Panc1 (cell line): ENCODE measurements at regions not wholly inside any gene's neighbourhood (a gene's known extent, or its start where the extent isn't known, plus 50 kb on each side); places are given as distances from the start of the nearest gene placed in this dataset.

Experiments used
- ATAC-seq: fragments of 200-7000 bp; cut with Tn5 transposase; 2 replicates; pipeline ENCODE4 v1.9.1; 2020; ENCODE audit warnings: mild to moderate bottlenecking, moderate library complexity
- BruUV-seq: library from RNA; stranded (reverse); fragments of 400-500 nt; replicated peaks from 2 replicates; lab custom pipeline; 2021; lab: Mats Ljungman, UMichigan
- CTCF ChIA-PET: fragments of 300-600 bp; sonication (Branson Sonifier 250); formaldehyde crosslinking; loops from one replicate; lab custom pipeline; 2022; ENCODE audit warnings: antibody characterized with exemption; lab: Charles Lee
- POLR2A ChIA-PET: fragments of 300-600 bp; sonication (Branson Sonifier 250); formaldehyde crosslinking; loops from one replicate; lab custom pipeline; 2022; ENCODE audit warnings: antibody characterized with exemption; lab: Charles Lee
- DNase-seq: peaks from one replicate; pipeline ENCODE4 v3.0.0-alpha.2; 2010; ENCODE audit warnings: low read depth, low spot score
- H3K27ac ChIP-seq: 2 replicates; pipeline ENCODE4 v1.5.1; 2011; ENCODE audit warnings: mild to moderate bottlenecking, low read length, inconsistent platforms
- H3K27me3 ChIP-seq: fragments of 200-500 bp; sonication (Bioruptor generic); 2 replicates; pipeline ENCODE4 v1.6.0; 2014; ENCODE audit warnings: low read length, inconsistent platforms; ENCODE audit not compliant: control insufficient read depth, insufficient read depth
- H3K36me3 ChIP-seq: fragments of 200-500 bp; sonication (Bioruptor generic); 2 replicates; pipeline ENCODE4 v1.5.1; 2014; ENCODE audit warnings: inconsistent platforms, mild to moderate bottlenecking, low read length, moderate library complexity; ENCODE audit not compliant: control insufficient read depth, insufficient read depth
- H3K4me1 ChIP-seq: 2 replicates; pipeline ENCODE4 v1.5.1; 2011; ENCODE audit warnings: inconsistent platforms, mild to moderate bottlenecking, low read length, moderate library complexity; ENCODE audit not compliant: control insufficient read depth, insufficient read depth
- H3K4me3 ChIP-seq, 2 experiments: 2 replicates each; pipeline ENCODE4 v1.5.1; 2011 to 2012; ENCODE audit warnings: low read depth in 2 of 2, low read length in 2 of 2, mild to moderate bottlenecking in 2 of 2, inconsistent platforms in 1 of 2, moderate library complexity in 1 of 2
- H3K9me3 ChIP-seq: fragments of 200-500 bp; sonication (Bioruptor generic); 2 replicates; pipeline ENCODE4 v1.5.1; 2014; ENCODE audit warnings: low read depth, mild to moderate bottlenecking, inconsistent platforms, low read length, moderate library complexity; ENCODE audit not compliant: control insufficient read depth, insufficient read depth
- POLR2AphosphoS5 ChIP-seq: IDR thresholded peaks from 2 replicates; pipeline ENCODE4 v1.6.1; 2012; ENCODE audit warnings: mild to moderate bottlenecking, low read depth, low read length, moderate library complexity
- REST ChIP-seq, 2 experiments: IDR thresholded peaks; 2 replicates each; pipeline ENCODE4 v1.6.1; 2011 to 2012; ENCODE audit warnings: low read depth in 2 of 2, control low read depth in 1 of 2, low read length in 1 of 2, mild to moderate bottlenecking in 1 of 2, moderate library complexity in 1 of 2; ENCODE audit not compliant: insufficient read depth in 1 of 2
- SIN3A ChIP-seq: IDR thresholded peaks from 2 replicates; pipeline ENCODE4 v1.6.1; 2012; ENCODE audit warnings: low read depth, mild to moderate bottlenecking, low read length, moderate library complexity, borderline replicate concordance; ENCODE audit not compliant: insufficient read depth
- TCF7L2 ChIP-seq: IDR thresholded peaks from 2 replicates; pipeline ENCODE4 v1.6.1; 2011; ENCODE audit warnings: mild to moderate bottlenecking, low read depth, low read length, inconsistent platforms
- in situ Hi-C: cut with HindIII; loops from 2 replicates; pipeline ENCODE4 v1.10.0; 2016; ENCODE audit warnings: low sequenced_read_pairs, low pct_unique_long_range_greater_than_20kb
- intact Hi-C: fragments of 100-400 bp; cut with micrococcal nuclease; formaldehyde crosslinking; loops from one replicate; pipeline ENCODE4 v1.10.0; 2022; ENCODE audit not compliant: unreplicated experiment
- TF ChIP-seq, protein P1 (sequence below): fragments of 450-650 bp; IDR thresholded peaks from 2 replicates; pipeline ENCODE4 v1.5.1; 2017; ENCODE audit warnings: mild to moderate bottlenecking

GRCh38 chrX:43589735-43590134, 66.4 kb upstream of the MAOA start:
- no peaks in the 10 kb centered on the region for H3K36me3 ChIP-seq
- H3K27me3 ChIP-seq, result no peaks in the 10 kb centered on the region
- in situ Hi-C loops, result no loop called here
- no peak overlapping the region for H3K4me3 ChIP-seq
- ChIA-PET CTCF (no interaction called here), POLR2A (no interaction called here)
- no peaks in the 10 kb centered on the region for H3K9me3 ChIP-seq
- no peak overlapping the region for H3K27ac ChIP-seq
- DNase-seq, result no peak
- intact Hi-C loops, result no loop called here
- BruUV-seq, result no TSS peak
- no peaks in the 10 kb centered on the region for H3K4me1 ChIP-seq
- ATAC-seq, result no peak
- TF ChIP-seq POLR2AphosphoS5 (no peak), REST (IDR thresholded peaks at IDR 0.05; ENCODE audit: insufficient read depth in 1 of 2, low read depth in 2 of 2, low read length in 1 of 2) (no peak), SIN3A (no peak), TCF7L2 (no peak)
- TF ChIP-seq, protein P1, sequence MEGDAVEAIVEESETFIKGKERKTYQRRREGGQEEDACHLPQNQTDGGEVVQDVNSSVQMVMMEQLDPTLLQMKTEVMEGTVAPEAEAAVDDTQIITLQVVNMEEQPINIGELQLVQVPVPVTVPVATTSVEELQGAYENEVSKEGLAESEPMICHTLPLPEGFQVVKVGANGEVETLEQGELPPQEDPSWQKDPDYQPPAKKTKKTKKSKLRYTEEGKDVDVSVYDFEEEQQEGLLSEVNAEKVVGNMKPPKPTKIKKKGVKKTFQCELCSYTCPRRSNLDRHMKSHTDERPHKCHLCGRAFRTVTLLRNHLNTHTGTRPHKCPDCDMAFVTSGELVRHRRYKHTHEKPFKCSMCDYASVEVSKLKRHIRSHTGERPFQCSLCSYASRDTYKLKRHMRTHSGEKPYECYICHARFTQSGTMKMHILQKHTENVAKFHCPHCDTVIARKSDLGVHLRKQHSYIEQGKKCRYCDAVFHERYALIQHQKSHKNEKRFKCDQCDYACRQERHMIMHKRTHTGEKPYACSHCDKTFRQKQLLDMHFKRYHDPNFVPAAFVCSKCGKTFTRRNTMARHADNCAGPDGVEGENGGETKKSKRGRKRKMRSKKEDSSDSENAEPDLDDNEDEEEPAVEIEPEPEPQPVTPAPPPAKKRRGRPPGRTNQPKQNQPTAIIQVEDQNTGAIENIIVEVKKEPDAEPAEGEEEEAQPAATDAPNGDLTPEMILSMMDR, result no peak

DNA sequence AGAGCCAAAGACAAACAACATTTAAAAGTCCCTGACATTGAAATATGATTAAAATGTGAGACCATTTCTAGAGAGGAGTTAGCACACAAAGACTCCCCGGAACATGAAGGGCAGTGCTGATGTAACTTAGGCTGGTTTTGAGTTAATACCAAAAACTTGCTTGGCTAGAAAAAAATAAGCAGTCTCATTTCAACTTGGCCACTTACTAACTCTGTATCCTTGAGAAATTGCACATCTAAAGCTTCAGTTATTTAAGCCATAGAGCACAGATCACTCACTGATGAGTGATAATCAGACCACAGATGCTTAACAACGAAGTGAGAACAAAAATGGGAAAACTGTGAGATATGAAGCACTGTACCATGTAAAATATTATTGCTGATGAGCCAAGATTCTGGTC, 65.9 kb upstream of the MAOA start:
- ATAC-seq (no peak), DNase-seq (no peak)
- Histone ChIP-seq H3K27me3 (no peaks in the 10 kb centered on the region), H3K27ac (no peak overlapping the region), H3K36me3 (no peaks in the 10 kb centered on the region), H3K4me3 (no peak overlapping the region), H3K4me1 (no peaks in the 10 kb centered on the region), H3K9me3 (no peaks in the 10 kb centered on the region)
- intact Hi-C loops (no loop called here), in situ Hi-C loops (no loop called here)
- POLR2A ChIA-PET, result no interaction called here
- no TSS peak for BruUV-seq
- CTCF ChIA-PET, result no interaction called here
- TF ChIP-seq, protein P1, result no peak
- no peak for TF ChIP-seq POLR2AphosphoS5
- TF ChIP-seq SIN3A, result no peak
- TF ChIP-seq TCF7L2, result no peak
- no peak for TF ChIP-seq REST (IDR thresholded peaks at IDR 0.05; ENCODE audit: insufficient read depth in 1 of 2, low read depth in 2 of 2, low read length in 1 of 2)
